Neural cell (in vitro differentiated cells): ENCODE measurements at regions not wholly inside any gene's neighbourhood (a gene's known extent, or its start where the extent isn't known, plus 50 kb on each side); places are given as distances from the start of the nearest gene placed in this dataset.

Experiments used
- H2AFZ ChIP-seq: fragments of 200-600, 300-800 bp; sonication (generic), shearing (Covaris generic); 2 replicates; pipeline ENCODE4 v1.6.0; 2014; ENCODE audit warnings: low read depth, mild to moderate bottlenecking, antibody characterized with exemption, low read length, moderate library complexity
- H3F3A ChIP-seq: fragments of 200-600 bp; shearing (Covaris generic); 2 replicates; pipeline ENCODE4 v1.6.1; 2016; ENCODE audit warnings: mild to moderate bottlenecking, moderate library complexity, mixed read lengths, antibody characterized with exemption, low read length; ENCODE audit not compliant: insufficient read depth, poor library complexity, severe bottlenecking
- H3K27ac ChIP-seq: fragments of 200-600, 300-800 bp; sonication (generic), shearing (Covaris generic); 2 replicates; pipeline ENCODE4 v1.5.1; 2014; ENCODE audit warnings: mild to moderate bottlenecking, low read length, moderate library complexity
- H3K27me3 ChIP-seq: fragments of 300-800, 200-600 bp; sonication (generic), shearing (Covaris generic); 2 replicates; pipeline ENCODE4 v1.6.0; 2014; ENCODE audit warnings: mild to moderate bottlenecking, low read depth, low read length, moderate library complexity; ENCODE audit not compliant: insufficient read depth
- H3K36me3 ChIP-seq: fragments of 300-800, 200-600 bp; sonication (generic), shearing (Covaris generic); 2 replicates; pipeline ENCODE4 v1.5.1; 2014; ENCODE audit warnings: mild to moderate bottlenecking, antibody characterized with exemption, low read length, moderate library complexity; ENCODE audit not compliant: insufficient read depth
- H3K4me2 ChIP-seq: fragments of 300-800, 200-600 bp; sonication (generic), shearing (Covaris generic); 2 replicates; pipeline ENCODE4 v1.6.0; 2014; ENCODE audit warnings: mild to moderate bottlenecking, low read length
- H3K4me3 ChIP-seq: fragments of 300-800, 200-600 bp; sonication (generic), shearing (Covaris generic); 2 replicates; pipeline ENCODE4 v1.5.1; 2014; ENCODE audit warnings: mild to moderate bottlenecking, low read length, moderate library complexity
- H3K79me2 ChIP-seq: fragments of 200-600 bp; shearing (Covaris generic); replicated peaks from 2 replicates; pipeline ENCODE4 v1.6.0; 2014; ENCODE audit warnings: mild to moderate bottlenecking, low read length, moderate library complexity; ENCODE audit not compliant: insufficient read depth
- H3K9ac ChIP-seq: fragments of 300-800, 200-600 bp; sonication (generic), shearing (Covaris generic); 2 replicates; pipeline ENCODE4 v1.6.1; 2016; ENCODE audit warnings: mild to moderate bottlenecking, low read length, mixed read lengths
- H3K9me2 ChIP-seq: fragments of 200-600 bp; shearing (Covaris generic); 2 replicates; pipeline ENCODE4 v1.6.1; 2016; ENCODE audit warnings: mild to moderate bottlenecking, low read length, mixed read lengths; ENCODE audit not compliant: insufficient read depth
- H3K9me3 ChIP-seq: fragments of 200-600, 300-800 bp; sonication (generic), shearing (Covaris generic); 2 replicates; pipeline ENCODE4 v1.6.1; 2016; ENCODE audit warnings: mild to moderate bottlenecking, mixed run types, low read length, moderate library complexity, mixed read lengths
- H4K20me1 ChIP-seq: fragments of 200-600 bp; shearing (Covaris generic); 2 replicates; pipeline ENCODE4 v1.6.1; 2016; ENCODE audit warnings: mild to moderate bottlenecking, mixed run types; ENCODE audit not compliant: insufficient read depth
- CTCF ChIP-seq: fragments of 450-650 bp; IDR thresholded peaks from 2 replicates; pipeline ENCODE4 v1.5.1; 2014; ENCODE audit warnings: antibody characterized with exemption, mild to moderate bottlenecking, moderate library complexity; ENCODE audit not compliant: poor library complexity, severe bottlenecking
- EP300 ChIP-seq: fragments of 450-650 bp; conservative IDR thresholded peaks from 2 replicates; pipeline ENCODE4 v1.6.1; 2014; ENCODE audit warnings: antibody characterized with exemption, mild to moderate bottlenecking, moderate library complexity; ENCODE audit not compliant: poor library complexity, severe bottlenecking
- EZH2 ChIP-seq: fragments of 200-600, 300-800 bp; shearing (Covaris generic), sonication (generic); IDR thresholded peaks from 2 replicates; pipeline ENCODE4 v1.6.1; 2014; ENCODE audit warnings: antibody characterized with exemption, low read length, borderline replicate concordance, mild to moderate bottlenecking; ENCODE audit not compliant: insufficient read depth, poor library complexity, severe bottlenecking
- MXI1 ChIP-seq: fragments of 450-650 bp; conservative IDR thresholded peaks from 2 replicates; pipeline ENCODE4 v1.6.1; 2014; ENCODE audit warnings: antibody characterized with exemption, mild to moderate bottlenecking; ENCODE audit not compliant: poor library complexity, severe bottlenecking
- POLR2AphosphoS5 ChIP-seq: IDR thresholded peaks from 2 replicates; pipeline ENCODE4 v1.6.1; 2012
- RAD21 ChIP-seq: fragments of 450-650 bp; conservative IDR thresholded peaks from 2 replicates; pipeline ENCODE4 v1.6.1; 2014; ENCODE audit warnings: antibody characterized with exemption, mild to moderate bottlenecking, moderate library complexity
- REST ChIP-seq: IDR thresholded peaks from 2 replicates; pipeline ENCODE4 v1.6.1; 2012; ENCODE audit warnings: borderline replicate concordance
- SMC3 ChIP-seq: fragments of 450-650 bp; conservative IDR thresholded peaks from 2 replicates; pipeline ENCODE4 v1.6.1; 2014; ENCODE audit warnings: antibody characterized with exemption, mild to moderate bottlenecking, moderate library complexity; ENCODE audit not compliant: poor library complexity
- TAF1 ChIP-seq: IDR thresholded peaks from 2 replicates; pipeline ENCODE4 v1.6.1; 2012; ENCODE audit warnings: low read depth

- no peaks in the 10 kb centered on the region for H4K20me1 ChIP-seq
- no peak overlapping the region for H3K4me2 ChIP-seq
- TF ChIP-seq TAF1: no peak
- TF ChIP-seq POLR2AphosphoS5: no peak
- no peak for TF ChIP-seq SMC3
- no peak overlapping the region for H3K27ac ChIP-seq
- no peaks in the 10 kb centered on the region for H3K36me3 ChIP-seq
- H2AFZ ChIP-seq: no peak overlapping the region
- no peak overlapping the region for H3K9ac ChIP-seq
- no peaks in the 10 kb centered on the region for H3K9me2 ChIP-seq
- no peaks in the 10 kb centered on the region for H3K27me3 ChIP-seq
- no peaks in the 10 kb centered on the region for H3K9me3 ChIP-seq
- no peaks in the 10 kb centered on the region for H3F3A ChIP-seq
- H3K4me3 ChIP-seq: no peak overlapping the region
- no peaks in the 10 kb centered on the region for H3K79me2 ChIP-seq
These were observed 192.0 kb downstream of the CXXC4 start for GRCh38 chr4:104302731-104303130.

GRCh38 chr4:104294811-104295210 is 199.9 kb downstream of the CXXC4 start:
- H3K9me2 ChIP-seq: no peaks in the 10 kb centered on the region
- H3K4me2 ChIP-seq: no peak overlapping the region
- no peaks in the 10 kb centered on the region for H4K20me1 ChIP-seq
- H3K36me3 ChIP-seq: no peaks in the 10 kb centered on the region
- no peaks in the 10 kb centered on the region for H3F3A ChIP-seq
- no peaks in the 10 kb centered on the region for H3K27me3 ChIP-seq
- no peak overlapping the region for H3K9ac ChIP-seq
- TF ChIP-seq EZH2 (no peak), MXI1 (no peak), RAD21 (no peak)
- no peaks in the 10 kb centered on the region for H3K79me2 ChIP-seq
- H3K4me3 ChIP-seq: no peak overlapping the region
- no peak overlapping the region for H2AFZ ChIP-seq
- H3K27ac ChIP-seq: no peak overlapping the region
- H3K9me3 ChIP-seq: no peaks in the 10 kb centered on the region

- H3F3A ChIP-seq: no peaks in the 10 kb centered on the region
These were observed 207.8 kb downstream of the CXXC4 start for GRCh38 chr4:104286867-104287266.

More at GRCh38 chr4:104286867-104287266, 207.8 kb downstream of the CXXC4 start:
- TF ChIP-seq REST: no peak
- no peak for TF ChIP-seq POLR2AphosphoS5
- no peak for TF ChIP-seq MXI1
- no peak for TF ChIP-seq EZH2
- no peak for TF ChIP-seq CTCF
- no peak for TF ChIP-seq TAF1
- no peak for TF ChIP-seq SMC3
- TF ChIP-seq RAD21: no peak
- TF ChIP-seq EP300: no peak
- Histone ChIP-seq H3K9me3 (no peaks in the 10 kb centered on the region), H3K4me3 (no peak overlapping the region), H2AFZ (no peak overlapping the region), H3K79me2 (no peaks in the 10 kb centered on the region), H3K27ac (no peak overlapping the region), H3K4me2 (no peak overlapping the region), H3K27me3 (no peaks in the 10 kb centered on the region), H3K9me2 (no peaks in the 10 kb centered on the region), H3K36me3 (no peaks in the 10 kb centered on the region), H3K9ac (no peak overlapping the region), H4K20me1 (no peaks in the 10 kb centered on the region)
